GM21390 (cell line): ENCODE measurements at regions not wholly inside any gene's neighbourhood (a gene's known extent, or its start where the extent isn't known, plus 50 kb on each side); places are given as distances from the start of the nearest gene placed in this dataset.

Experiments used
- ATAC-seq: cut with Tn5 transposase; IDR thresholded peaks from one replicate; pipeline ENCODE4 v1.9.1; 2021; ENCODE audit not compliant: unreplicated experiment

GRCh38 chr1:25083481-25084345 lies 148.6 kb downstream of the SYF2 start:
- no peak for ATAC-seq

DNA sequence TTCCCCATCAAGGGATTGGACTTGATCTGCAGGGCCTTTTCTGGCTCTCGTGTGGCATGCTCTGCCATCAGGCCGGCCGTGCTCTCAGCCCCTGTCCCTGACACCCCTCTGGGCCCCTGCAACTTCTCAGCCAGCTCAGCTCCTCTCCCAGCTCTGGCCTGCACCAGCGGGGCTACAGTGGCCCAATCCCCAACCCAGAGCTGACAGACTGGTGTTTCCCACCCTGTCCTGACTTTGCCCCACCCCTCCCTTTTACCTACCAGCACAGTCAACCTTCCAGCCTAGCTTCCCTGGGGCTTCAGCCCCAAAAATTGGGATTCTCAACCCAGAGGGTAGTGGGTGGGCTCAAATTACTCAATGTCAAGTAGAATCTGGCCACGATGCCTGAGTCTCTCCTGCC lies 149.3 kb downstream of the SYF2 start:
- ATAC-seq: no peak

GRCh38 chr1:25082216-25082899 lies 149.9 kb downstream of the SYF2 start:
- no peak for ATAC-seq

DNA sequence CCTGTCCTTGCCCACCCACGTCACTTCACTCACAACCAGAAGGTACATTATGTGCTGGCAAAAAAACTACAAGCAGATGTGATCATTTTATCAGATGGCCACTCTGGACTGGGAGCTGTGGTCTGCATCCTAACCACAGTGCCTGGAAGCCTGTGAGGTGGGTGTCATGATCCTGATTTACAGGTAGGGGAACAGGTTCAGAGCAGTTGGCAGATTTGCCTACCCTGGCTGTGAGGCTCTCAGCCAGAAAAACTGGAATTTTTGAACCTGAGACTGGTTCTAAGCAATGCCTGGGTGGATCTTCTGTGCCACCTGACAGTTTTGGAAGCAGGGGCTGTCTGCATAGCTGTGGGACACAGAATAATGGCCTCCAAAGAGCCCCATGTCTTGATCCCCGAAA lies 150.8 kb downstream of the SYF2 start:
- no peak for ATAC-seq

DNA sequence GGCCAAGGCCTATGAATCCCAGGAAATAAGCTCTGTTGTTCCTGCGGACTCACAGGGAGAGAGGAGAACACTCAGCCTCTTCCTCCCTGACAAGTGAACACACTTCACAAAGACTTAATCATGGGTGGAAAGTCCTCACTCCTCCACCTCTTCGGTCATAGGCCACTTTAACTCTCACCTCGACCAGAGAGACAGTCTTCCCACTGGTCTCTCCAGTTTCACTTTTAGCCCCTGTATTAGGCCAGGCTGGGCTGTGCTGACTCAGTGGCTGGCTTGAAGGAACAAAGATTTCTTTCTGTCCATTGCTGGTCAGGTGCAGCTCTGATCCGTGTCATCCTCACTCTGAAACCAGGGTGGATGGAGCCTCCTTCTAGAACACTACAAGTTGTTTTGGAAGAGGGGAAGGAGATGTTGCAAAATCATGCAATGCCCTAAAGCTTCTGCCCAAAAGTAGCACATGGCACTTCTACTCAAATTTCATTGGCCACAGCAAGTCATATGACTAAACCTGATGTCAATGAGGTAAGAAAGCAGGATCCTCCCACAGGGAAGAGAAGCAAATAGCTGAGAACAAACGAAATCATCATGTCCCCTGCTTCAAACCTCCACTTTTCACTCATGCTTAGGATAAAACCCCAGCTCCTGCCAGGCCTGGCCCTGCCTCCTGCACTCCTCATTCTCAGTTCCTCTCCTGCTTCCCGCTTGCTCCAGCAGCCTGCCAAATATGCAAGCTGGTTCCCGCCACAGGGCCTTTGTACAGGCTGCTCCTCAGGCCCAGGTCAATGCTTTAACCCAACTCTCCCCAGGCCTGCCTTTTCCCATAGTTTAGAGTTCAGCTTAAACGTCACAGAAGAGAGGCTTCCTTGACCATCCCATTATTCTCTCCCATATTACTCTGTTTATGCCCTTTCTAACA lies 150.5 kb upstream of the RUNX3 start:
- no peak for ATAC-seq

- no peak for ATAC-seq
Measured at GRCh38 chr1:25079048-25079447, 149.0 kb upstream of the RUNX3 start.

DNA sequence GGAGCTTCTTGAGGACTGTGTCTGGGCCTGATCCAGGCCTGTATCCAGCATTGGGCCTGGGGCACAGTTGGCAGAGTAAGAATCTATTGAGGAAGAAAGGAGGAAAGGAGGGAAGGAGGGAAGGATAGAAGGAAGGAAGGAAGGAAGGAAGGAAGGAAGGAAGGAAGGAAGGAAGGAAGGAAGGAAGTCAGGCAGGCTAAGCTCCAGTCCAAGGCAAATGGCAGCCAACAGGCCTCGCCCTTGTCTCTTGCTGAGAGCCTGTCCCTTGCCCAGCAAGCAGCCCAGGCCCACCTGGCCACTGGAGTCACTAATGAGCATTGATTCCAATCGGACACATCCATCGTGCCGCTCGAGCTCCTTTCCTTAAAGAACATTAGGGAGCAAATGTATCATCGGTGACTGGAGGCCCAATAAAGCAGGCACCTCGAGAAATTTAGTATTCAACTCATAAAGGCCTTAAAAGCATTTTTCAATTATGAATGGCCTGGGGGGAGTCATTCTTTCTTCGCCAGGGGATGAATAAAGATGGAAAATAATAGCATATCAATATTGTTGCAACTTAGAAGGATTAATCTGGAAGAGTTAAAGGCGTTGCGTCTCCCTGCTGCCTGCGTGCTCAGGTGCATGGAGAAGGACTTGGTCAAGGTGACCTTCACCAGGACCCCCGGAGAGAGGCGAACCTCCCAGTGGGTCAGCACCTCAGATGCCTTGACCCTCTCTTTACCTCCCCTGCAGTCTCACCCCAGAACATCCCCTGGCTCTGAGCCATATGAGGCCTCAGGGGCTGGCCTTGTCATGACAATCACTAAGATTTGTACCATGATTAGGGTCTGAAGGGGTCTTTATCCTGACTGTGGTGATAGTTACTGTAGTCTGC lies 144.5 kb upstream of the RUNX3 start:
- ATAC-seq: no peak

GRCh38 chr1:25073640-25074270 lies 143.7 kb upstream of the RUNX3 start:
- ATAC-seq: no peak

DNA sequence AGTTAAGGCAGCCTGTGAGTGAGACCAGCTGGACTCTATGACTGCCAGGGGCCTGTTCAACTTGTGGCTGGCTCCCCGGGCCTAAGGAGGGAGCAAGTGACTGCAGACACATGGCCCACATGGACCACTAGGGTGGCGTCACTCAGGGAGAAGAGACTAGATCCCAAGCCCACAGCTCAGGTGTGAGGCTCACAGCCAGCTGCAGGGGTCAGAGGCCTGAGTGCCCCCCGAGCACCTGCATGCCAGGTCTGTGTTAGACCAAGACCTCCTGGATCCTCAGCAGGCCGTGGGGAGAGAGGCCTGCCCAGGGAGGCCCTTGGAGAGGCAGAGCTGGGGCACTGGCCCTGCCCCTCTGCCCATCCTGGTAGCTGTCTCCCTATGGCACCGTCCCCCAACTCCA lies 142.4 kb upstream of the RUNX3 start:
- ATAC-seq: no peak

GRCh38 chr1:25068829-25069228 lies 138.8 kb upstream of the RUNX3 start:
- ATAC-seq: no peak

GRCh38 chr1:25068316-25068715 lies 138.2 kb upstream of the RUNX3 start:
- ATAC-seq: no peak

DNA sequence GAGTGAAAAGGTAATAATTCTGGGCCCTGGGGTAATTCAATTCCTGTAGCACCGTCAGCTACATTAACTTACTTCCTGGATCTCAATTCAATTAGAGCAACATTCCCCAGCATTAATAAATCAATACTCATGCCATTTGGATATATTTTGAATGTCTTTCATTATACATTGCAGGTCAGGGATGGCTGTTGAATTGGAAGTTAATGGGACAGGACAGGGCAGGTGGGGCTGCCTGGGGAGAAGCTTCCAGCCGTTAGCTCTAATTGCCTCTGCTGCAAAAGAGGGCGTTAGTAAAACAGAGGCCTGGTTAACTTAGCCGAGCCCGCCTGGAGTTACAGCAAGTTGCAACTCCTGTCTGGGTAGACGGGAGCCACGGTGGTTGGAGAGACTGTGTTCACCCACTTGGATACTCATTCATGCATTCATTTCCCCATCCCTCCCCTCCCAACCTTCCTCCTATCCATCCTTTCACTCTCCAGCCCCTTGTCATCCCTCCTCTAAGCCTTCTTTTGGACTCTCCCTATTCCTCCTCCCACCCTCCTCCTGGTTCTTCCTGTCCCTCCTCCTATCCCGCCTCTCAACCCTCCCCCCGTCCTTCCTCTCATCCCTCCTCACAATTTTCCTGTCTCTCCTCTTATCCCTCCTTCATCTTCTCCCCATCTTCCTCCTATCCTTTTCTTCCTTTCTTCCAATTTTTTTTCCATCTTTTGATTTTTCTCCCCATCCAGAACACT lies 137.6 kb upstream of the RUNX3 start:
- ATAC-seq: no peak

GRCh38 chr1:25066731-25067517 lies 136.8 kb upstream of the RUNX3 start:
- ATAC-seq: no peak

GRCh38 chr1:25066256-25066655 lies 136.2 kb upstream of the RUNX3 start:
- ATAC-seq: no peak

DNA sequence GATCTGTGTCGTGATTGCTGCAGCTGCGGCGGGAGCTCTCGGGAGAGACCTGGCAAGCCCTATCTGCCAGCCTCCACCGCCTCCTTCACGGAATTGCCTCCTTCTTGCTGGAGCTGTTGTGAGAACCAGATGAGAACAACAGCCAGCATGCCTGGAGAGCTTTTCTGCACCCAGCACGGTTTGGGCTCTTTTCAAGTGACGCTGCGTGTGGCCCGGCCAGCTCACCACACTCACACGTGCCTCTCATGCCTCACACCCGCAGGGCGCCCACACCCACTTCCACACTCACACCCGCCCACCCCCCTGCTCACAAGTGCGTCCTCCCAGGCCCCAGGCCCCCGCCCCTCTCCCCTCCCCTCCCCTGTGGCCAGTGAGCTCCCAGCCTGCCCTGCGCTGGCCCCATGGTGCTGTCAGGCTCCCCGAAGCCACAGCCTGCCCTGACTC lies 135.7 kb upstream of the RUNX3 start:
- ATAC-seq: no peak

GRCh38 chr1:25065321-25065721 lies 135.2 kb upstream of the RUNX3 start:
- no peak for ATAC-seq

- ATAC-seq: no peak
Measured at GRCh38 chr1:25064465-25065240, 134.6 kb upstream of the RUNX3 start.
